Astrocyte (in vitro differentiated cells and primary cell): ENCODE measurements at regions not wholly inside any gene's neighbourhood (a gene's known extent, or its start where the extent isn't known, plus 50 kb on each side); places are given as distances from the start of the nearest gene placed in this dataset.

Experiments
- DNase-seq: peaks from one replicate; pipeline ENCODE4 v3.0.0-alpha.2; 2010; ENCODE audit warnings: low read depth
- FAIRE-seq: peaks from 2 replicates; lab custom pipeline; 2011; peaks lifted over from hg19 to GRCh38; lab: Jason Lieb, UNC
- H2AFZ ChIP-seq: 2 replicates; pipeline ENCODE4 v1.6.0; 2012; ENCODE audit warnings: low read depth, low read length, inconsistent platforms
- H3K27ac ChIP-seq: 2 replicates; pipeline ENCODE4 v1.5.1; 2011; ENCODE audit warnings: low read depth, low read length, inconsistent platforms
- H3K27me3 ChIP-seq: 2 replicates; pipeline ENCODE4 v1.6.0; 2011; ENCODE audit warnings: low read length, inconsistent platforms; ENCODE audit not compliant: insufficient read depth
- H3K36me3 ChIP-seq: 2 replicates; pipeline ENCODE4 v1.5.1; 2011; ENCODE audit warnings: low read length, inconsistent platforms; ENCODE audit not compliant: insufficient read depth
- H3K4me1 ChIP-seq: 2 replicates; pipeline ENCODE4 v1.5.1; 2011; ENCODE audit warnings: low read length, inconsistent platforms; ENCODE audit not compliant: insufficient read depth
- H3K4me2 ChIP-seq: 2 replicates; pipeline ENCODE4 v1.6.0; 2012; ENCODE audit warnings: low read length, inconsistent platforms
- H3K4me3 ChIP-seq: 2 replicates; pipeline ENCODE4 v1.5.1; 2011; ENCODE audit warnings: low read depth, mild to moderate bottlenecking, low read length, inconsistent platforms; ENCODE audit not compliant: insufficient read depth
- H3K79me2 ChIP-seq: 2 replicates; pipeline ENCODE4 v1.6.0; 2012; ENCODE audit warnings: mild to moderate bottlenecking, low read length, inconsistent platforms; ENCODE audit not compliant: insufficient read depth
- H3K9ac ChIP-seq: 2 replicates; pipeline ENCODE4 v1.6.0; 2012; ENCODE audit warnings: mild to moderate bottlenecking, low read length, inconsistent platforms
- H3K9me3 ChIP-seq: 2 replicates; pipeline ENCODE4 v1.5.1; 2012; ENCODE audit warnings: low read depth, mild to moderate bottlenecking, low read length, inconsistent platforms; ENCODE audit not compliant: insufficient read depth
- H4K20me1 ChIP-seq: 2 replicates; pipeline ENCODE4 v1.6.0; 2012; ENCODE audit warnings: low read length, inconsistent platforms; ENCODE audit not compliant: insufficient read depth
- H3K27ac Mint-ChIP-seq: one replicate; pipeline ENCODE4 v1.8.0; 2021; ENCODE audit warnings: mild to moderate bottlenecking, mixed read lengths; ENCODE audit not compliant: unreplicated experiment
- H3K27me3 Mint-ChIP-seq: one replicate; pipeline ENCODE4 v1.8.0; 2021; ENCODE audit warnings: low read depth, mixed read lengths; ENCODE audit not compliant: unreplicated experiment
- H3K36me3 Mint-ChIP-seq: one replicate; pipeline ENCODE4 v1.8.0; 2021; ENCODE audit warnings: low read depth, mixed read lengths; ENCODE audit not compliant: unreplicated experiment
- H3K4me1 Mint-ChIP-seq: one replicate; pipeline ENCODE4 v1.8.0; 2021; ENCODE audit warnings: low read depth, mixed read lengths; ENCODE audit not compliant: unreplicated experiment
- H3K4me3 Mint-ChIP-seq: one replicate; pipeline ENCODE4 v1.8.0; 2021; ENCODE audit warnings: mild to moderate bottlenecking, moderate library complexity, mixed read lengths; ENCODE audit not compliant: unreplicated experiment
- H3K9me3 Mint-ChIP-seq: one replicate; pipeline ENCODE4 v1.8.0; 2021; ENCODE audit warnings: mild to moderate bottlenecking, mixed read lengths; ENCODE audit not compliant: unreplicated experiment
- CTCF ChIP-seq: IDR thresholded peaks from 2 replicates; pipeline ENCODE4 v1.5.1; 2011; ENCODE audit warnings: low read depth, mild to moderate bottlenecking, inconsistent platforms, low read length, moderate library complexity; ENCODE audit not compliant: insufficient read depth
- EZH2 ChIP-seq: IDR thresholded peaks from 2 replicates; pipeline ENCODE4 v1.6.1; 2012; ENCODE audit warnings: mild to moderate bottlenecking, low read length, inconsistent platforms; ENCODE audit not compliant: insufficient read depth

GRCh38 chr7:38329340-38329739 is 55.9 kb upstream of the TARP start:
- no peaks in the 10 kb centered on the region for H3K27me3 Mint-ChIP-seq
- FAIRE-seq (no peak), DNase-seq (no peak)
- H3K9ac ChIP-seq = no peak overlapping the region
- no peaks in the 10 kb centered on the region for H3K36me3 ChIP-seq
- peaks cover 3% of the 10 kb centered on the region for H3K4me1 ChIP-seq
- no peak overlapping the region for H3K27ac ChIP-seq
- no peak overlapping the region for H2AFZ ChIP-seq
- H3K4me1 Mint-ChIP-seq = peaks cover 5% of the 10 kb centered on the region
- no peaks in the 10 kb centered on the region for H3K36me3 Mint-ChIP-seq
- no peak overlapping the region for H3K4me2 ChIP-seq
- no peaks in the 10 kb centered on the region for H3K27me3 ChIP-seq
- no peak overlapping the region for H3K4me3 ChIP-seq
- H3K79me2 ChIP-seq = no peaks in the 10 kb centered on the region
- no peaks in the 10 kb centered on the region for H3K9me3 ChIP-seq
- TF ChIP-seq EZH2 = no peak
- TF ChIP-seq CTCF = no peak
- no peak overlapping the region for H3K4me3 Mint-ChIP-seq
- no peak overlapping the region for H3K27ac Mint-ChIP-seq
- no peaks in the 10 kb centered on the region for H3K9me3 Mint-ChIP-seq
- H4K20me1 ChIP-seq = no peaks in the 10 kb centered on the region

GRCh38 chr7:38328814-38329213 is 55.4 kb upstream of the TARP start:
- Mint-ChIP-seq H3K4me1 (peaks cover 5% of the 10 kb centered on the region), H3K9me3 (no peaks in the 10 kb centered on the region), H3K27me3 (no peaks in the 10 kb centered on the region), H3K27ac (no peak overlapping the region), H3K36me3 (no peaks in the 10 kb centered on the region), H3K4me3 (no peak overlapping the region)
- Histone ChIP-seq H3K9me3 (no peaks in the 10 kb centered on the region), H4K20me1 (no peaks in the 10 kb centered on the region), H3K79me2 (no peaks in the 10 kb centered on the region), H3K9ac (no peak overlapping the region), H3K4me2 (no peak overlapping the region), H3K4me1 (peaks cover 3% of the 10 kb centered on the region), H3K4me3 (no peak overlapping the region), H2AFZ (no peak overlapping the region), H3K36me3 (no peaks in the 10 kb centered on the region), H3K27me3 (no peaks in the 10 kb centered on the region), H3K27ac (no peak overlapping the region)
- no peak for TF ChIP-seq EZH2
- no peak for TF ChIP-seq CTCF
- DNase-seq (no peak), FAIRE-seq (no peak)

- no peak overlapping the region for H3K27ac Mint-ChIP-seq
- H3K27ac ChIP-seq = no peak overlapping the region
- H3K9me3 Mint-ChIP-seq = no peaks in the 10 kb centered on the region
- no peak overlapping the region for H2AFZ ChIP-seq
- no peak overlapping the region for H3K9ac ChIP-seq
- no peak overlapping the region for H3K4me3 ChIP-seq
- no peak overlapping the region for H3K4me3 Mint-ChIP-seq
- DNase-seq (peak; percentile 42), FAIRE-seq (no peak)
- no peaks in the 10 kb centered on the region for H3K27me3 ChIP-seq
- no peak for TF ChIP-seq EZH2
- no peak for TF ChIP-seq CTCF
- no peaks in the 10 kb centered on the region for H3K9me3 ChIP-seq
- no peak overlapping the region for H3K4me2 ChIP-seq
- H3K4me1 Mint-ChIP-seq = peaks cover 5% of the 10 kb centered on the region
- H3K36me3 Mint-ChIP-seq = no peaks in the 10 kb centered on the region
- peaks cover 3% of the 10 kb centered on the region for H3K4me1 ChIP-seq
- H4K20me1 ChIP-seq = no peaks in the 10 kb centered on the region
- H3K79me2 ChIP-seq = no peaks in the 10 kb centered on the region
- peaks cover 3% of the 10 kb centered on the region for H3K27me3 Mint-ChIP-seq
- no peaks in the 10 kb centered on the region for H3K36me3 ChIP-seq
Measured at GRCh38 chr7:38327637-38328036, 54.2 kb upstream of the TARP start.
